OCI-LY1 (cell line): ENCODE measurements at regions not wholly inside any gene's neighbourhood (a gene's known extent, or its start where the extent isn't known, plus 50 kb on each side); places are given as distances from the start of the nearest gene placed in this dataset.

Experiments used
- CTCF ChIP-seq: fragments of 200-600 bp; sonication (generic), shearing (Covaris generic); IDR thresholded peaks from 2 replicates; pipeline ENCODE4 v1.5.1; 2017; ENCODE audit warnings: mild to moderate bottlenecking, antibody characterized with exemption, low read length, moderate library complexity, mixed read lengths
- EZH2 ChIP-seq: fragments of 200-600 bp; sonication (generic), shearing (Covaris generic); IDR thresholded peaks from 2 replicates; pipeline ENCODE4 v1.8.0; 2017; ENCODE audit warnings: borderline replicate concordance, mixed run types, mild to moderate bottlenecking, antibody characterized with exemption, low read length, moderate library complexity, mixed read lengths

DNA sequence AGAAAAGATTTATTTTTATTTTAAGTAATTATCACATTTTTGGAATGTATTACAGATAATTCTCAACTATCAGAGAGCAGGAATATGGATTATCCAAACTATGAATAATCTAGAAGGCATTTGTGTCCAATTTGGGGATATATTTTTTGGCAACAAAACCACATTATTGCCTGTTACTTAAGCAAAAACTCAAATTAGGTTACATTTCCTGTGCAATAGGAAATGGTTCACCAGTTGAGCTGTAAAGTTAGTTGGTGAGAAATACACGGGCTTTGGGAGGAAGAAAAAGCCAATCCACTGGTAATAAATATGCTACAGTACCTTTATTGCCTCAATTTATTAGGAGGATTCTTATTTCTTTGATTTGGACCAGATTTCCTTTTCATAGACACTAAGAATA lies 1075.2 kb downstream of the PCDH9 start:
- TF ChIP-seq CTCF = no peak
- no peak for TF ChIP-seq EZH2
